GM19035 (cell line): ENCODE measurements at regions not wholly inside any gene's neighbourhood (a gene's known extent, or its start where the extent isn't known, plus 50 kb on each side); places are given as distances from the start of the nearest gene placed in this dataset.

Experiments used
- ATAC-seq: cut with Tn5 transposase; IDR thresholded peaks from one replicate; pipeline ENCODE4 v1.9.1; 2021; ENCODE audit not compliant: unreplicated experiment

GRCh38 chr2:118222672-118223421, 134.6 kb downstream of the INSIG2 start:
- peak; percentile 28 for ATAC-seq

GRCh38 chr2:118222273-118222594, 134.0 kb downstream of the INSIG2 start:
- no peak for ATAC-seq

DNA sequence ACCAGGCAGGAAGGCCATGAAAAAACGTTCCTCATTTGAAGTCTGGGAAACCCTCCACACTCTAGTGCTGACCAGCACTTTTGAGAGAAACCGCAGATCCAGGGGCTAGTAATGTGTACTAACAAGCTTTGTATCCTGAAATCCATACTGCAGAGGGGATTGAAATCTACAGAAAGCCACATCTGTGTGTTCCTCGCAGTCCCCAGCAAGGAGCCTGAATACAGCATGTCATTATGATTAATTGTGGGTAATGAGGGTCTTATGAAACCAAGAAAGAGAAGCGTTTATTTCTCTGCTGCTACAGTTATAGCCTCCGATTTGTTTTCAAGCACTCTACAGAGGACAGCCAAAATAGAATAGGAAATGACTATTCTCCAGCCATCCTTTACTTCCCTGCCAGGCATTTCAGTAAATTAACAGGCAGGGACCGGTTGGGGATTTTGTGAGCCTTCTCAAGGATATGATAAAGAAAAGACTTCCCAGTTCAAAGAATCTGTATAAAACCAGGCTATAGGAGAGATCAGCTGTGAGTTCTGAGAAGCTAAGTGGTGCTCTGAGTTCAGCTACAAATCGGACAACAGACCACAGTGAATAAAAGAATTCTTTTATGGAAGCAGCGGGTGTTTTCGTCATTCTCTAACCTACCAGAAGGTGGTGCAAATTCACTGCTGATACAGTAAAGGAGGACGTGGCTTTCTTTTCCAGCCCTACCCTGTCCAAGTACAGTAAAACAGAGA, 133.4 kb downstream of the INSIG2 start:
- ATAC-seq = peak; percentile 58

GRCh38 chr2:118219611-118220010, 131.3 kb downstream of the INSIG2 start:
- ATAC-seq = no peak

DNA sequence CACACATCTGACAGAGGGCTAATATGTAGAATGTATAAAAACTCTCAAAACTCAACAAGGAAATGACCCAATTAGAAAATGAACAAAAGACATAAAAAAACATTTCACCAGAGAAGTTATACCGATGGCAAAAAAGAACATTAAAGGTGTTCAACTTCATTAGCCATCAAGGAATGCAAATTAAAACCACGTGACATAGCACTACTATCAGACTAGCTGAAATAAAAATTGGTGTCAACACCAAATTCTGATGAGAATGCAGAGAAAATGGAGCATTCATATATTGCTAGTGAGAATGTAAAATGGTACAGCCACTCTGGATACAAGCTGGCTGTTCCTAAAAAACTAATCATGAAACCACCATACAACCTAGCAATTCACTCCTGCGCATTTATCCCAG, 128.0 kb downstream of the INSIG2 start:
- no peak for ATAC-seq

DNA sequence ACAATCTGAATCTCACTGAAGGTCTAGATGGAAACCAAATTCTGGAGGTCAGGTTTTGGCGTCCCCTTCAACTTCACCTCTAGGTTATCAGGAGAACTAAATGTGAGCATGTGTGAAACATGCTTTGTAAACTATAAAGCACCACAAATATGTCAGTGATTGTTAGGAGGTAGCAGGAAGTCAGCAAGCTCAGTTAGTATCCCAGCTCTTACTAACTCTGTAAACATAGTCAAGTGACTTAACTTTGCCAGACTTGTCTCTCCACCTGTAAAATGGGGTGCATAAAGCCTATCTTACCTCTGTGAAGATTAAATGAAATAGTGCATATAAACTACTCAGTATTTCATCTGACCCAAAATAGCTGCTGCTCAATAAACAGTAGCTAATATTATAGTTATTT, 121.5 kb downstream of the INSIG2 start:
- ATAC-seq = no peak

- ATAC-seq = no peak
Observed at GRCh38 chr2:118207889-118208288, 119.6 kb downstream of the INSIG2 start.

DNA sequence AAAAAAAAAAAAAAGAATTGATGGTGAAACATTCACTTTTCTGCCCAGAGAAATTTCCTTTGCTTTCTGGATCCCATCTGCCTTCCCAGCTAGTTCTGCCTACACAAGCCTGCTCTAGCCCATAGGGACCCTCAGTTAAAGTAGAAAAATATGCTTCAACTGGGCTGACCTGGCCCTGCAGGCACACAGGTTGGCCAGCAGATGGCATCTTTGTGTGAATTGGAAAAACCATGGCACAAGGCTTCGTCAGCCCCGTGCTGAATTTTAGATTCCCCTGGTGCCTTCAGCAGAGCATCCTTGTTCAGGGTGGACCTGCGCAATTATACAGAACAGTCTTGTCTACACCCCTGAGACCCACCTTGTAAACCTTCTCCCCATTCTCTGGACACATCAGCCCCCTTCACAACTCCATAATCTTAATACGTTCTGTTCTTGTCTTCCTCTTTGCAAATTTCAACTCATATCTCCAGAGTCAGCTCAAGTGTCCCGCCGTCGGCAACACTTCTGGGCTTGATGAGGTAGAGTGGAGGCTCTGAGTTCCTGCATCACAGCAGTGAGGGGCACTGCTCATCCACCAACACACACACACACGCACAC, 114.5 kb downstream of the INSIG2 start:
- peak; percentile 87 for ATAC-seq

- ATAC-seq = no peak
Observed at GRCh38 chr2:118198268-118198667, 110.0 kb downstream of the INSIG2 start.

GRCh38 chr2:118197011-118197675, 108.9 kb downstream of the INSIG2 start:
- peak; percentile 58 for ATAC-seq

GRCh38 chr2:118190474-118190873, 102.2 kb downstream of the INSIG2 start:
- no peak for ATAC-seq

DNA sequence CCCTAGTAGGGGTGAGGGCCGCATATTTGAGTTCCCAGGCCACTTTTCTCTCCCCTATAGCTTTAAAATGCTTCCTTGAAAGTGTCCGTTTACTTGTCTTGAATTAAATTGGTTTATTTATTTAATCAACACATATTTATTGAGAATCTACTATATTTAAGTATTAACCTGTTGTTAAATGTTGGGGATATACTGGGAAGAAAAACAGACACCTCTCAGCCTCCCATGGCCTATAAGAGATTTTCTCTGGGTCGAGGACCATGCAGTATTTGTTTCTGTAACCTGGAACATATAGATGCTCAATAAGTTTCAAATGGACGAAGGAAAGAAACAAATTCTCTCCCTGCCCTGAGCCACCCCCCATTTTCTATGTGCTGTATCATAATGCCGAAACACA, 98.6 kb downstream of the INSIG2 start:
- no peak for ATAC-seq

DNA sequence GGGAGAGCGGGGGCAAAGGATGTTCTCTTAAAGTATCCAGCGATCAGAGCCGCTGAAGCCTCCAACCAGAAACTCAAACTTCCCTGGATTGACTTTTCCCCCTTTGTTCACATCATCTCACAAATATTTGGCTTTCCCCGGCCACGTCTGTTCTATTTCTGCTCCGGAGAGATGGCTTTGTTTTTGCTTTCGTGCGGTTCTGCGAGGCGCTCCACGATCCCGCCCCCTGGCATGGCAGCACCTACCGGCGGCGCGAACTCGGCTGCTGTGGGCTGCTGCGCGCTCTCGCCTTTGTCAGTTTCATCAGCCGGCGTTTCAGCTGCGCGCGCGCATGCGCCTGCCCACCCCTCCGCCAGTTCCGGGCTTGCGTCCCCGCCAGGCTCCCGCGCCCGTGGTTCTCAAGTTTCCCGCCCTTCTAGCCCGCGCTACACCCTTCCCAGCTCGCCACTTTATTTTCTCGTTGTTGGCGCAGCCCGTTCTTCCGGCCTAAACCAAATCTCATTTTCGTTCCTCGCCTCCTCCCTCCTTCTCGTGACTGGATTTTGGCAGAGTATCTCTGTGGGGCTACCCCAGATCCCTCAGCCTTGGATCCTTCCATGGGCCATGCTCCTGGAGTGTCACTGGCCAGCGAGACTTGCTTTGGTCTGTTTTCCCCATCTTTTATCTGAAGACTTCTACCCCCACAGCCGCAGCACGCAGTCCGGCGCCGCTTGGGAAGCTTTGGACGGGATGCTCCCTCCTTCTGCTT, 98.0 kb downstream of the INSIG2 start:
- peak; percentile 92 for ATAC-seq

DNA sequence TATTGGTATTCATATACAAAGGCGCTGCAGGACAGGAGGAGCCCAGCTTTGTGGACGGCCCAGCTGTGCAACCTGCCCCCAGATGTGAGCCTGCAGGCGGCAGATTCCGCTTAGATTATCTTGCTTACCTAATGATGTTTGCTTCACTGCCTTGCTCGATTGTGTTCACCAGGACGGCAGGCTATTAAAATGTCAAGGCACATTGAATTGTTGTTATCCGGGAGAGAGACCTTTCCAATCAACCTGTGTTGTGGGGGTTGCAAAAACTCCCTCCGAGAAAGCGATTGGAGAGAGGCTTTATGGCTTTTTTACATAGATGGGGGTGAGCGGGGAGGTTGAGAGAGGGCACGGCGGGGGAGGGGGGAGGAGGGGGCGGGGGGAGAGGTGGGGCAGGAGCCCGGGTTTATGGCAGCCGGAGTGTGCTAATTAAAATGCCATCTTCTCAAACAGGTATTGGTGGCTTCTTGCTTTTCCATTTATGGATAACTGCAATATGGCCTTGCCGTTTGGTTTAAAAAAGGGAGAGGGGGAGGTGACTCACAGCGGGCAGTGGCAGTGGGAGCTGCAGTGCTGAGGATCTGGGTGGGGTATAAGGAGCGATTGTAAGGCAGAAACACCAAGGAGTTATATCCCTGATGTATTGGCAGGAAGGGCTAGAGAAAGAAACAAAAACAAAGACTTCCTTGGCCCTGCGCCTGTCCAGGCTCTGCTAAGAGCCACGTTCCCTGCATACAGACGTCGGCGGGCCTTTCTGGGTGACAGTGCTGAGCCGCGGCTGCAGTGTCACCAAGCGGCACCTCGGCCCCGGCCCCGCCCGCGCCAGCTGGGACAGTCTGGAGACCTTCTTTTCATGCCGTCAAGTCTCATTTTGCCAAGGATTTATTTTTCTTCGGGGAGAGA, 97.2 kb downstream of the INSIG2 start:
- peak; percentile 76 for ATAC-seq

DNA sequence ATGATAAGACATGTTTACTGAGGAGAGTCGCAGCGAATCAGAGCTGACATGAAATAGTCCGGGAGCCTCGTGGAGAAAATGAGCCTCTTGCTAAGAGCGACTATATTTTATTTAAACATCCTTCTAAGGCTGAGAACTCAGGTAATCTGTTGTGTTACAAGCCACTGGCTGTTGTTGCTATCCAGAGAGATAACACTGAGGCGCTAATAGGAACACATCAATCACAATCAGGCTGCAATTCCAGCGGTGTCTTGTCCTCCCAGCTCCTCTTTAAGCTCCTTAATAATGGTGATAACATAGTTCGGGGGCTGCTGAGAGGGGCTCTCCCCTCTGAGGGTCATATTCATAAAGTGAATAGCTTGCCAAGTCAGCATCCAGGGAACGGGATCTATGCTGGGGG, 95.1 kb downstream of the INSIG2 start:
- ATAC-seq = no peak

DNA sequence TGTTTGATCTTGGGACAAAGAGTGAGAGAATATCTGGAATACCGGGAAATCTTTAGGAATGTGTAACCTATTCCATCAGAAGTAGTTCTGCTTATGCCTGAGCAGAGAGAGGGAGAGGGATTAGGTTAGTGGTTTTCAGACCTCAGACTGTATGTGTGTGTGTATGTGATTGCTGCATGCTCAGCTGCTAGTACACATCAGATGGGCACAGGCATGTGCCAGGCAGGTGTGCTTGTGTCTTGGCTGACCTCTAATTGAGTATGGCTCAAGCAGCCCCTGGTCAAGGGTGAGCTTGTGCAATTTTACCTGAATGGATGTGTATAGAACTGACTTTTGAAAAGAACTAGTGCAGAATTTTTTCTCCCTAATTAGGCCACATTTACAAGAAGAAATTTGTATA, 91.2 kb downstream of the INSIG2 start:
- no peak for ATAC-seq

DNA sequence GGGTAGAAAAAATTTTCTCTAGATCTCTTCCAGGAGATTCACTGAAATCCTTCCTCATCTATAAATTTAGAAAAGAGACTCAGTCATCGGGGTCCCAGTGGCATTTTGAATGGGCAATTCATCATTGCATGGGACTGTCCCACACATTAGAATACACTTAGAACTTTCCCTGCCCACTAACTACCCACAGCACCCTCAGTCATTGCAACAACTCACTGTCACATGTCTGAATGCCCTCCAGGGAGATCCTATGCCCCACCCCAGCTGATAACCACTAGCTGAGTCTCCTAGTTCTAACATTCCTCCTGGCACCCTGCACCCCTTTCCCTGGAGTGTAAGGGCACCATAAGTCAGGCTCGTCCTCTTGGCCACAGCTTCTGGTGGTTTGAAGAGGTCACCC, 89.6 kb downstream of the INSIG2 start:
- ATAC-seq = no peak

- ATAC-seq = no peak
Observed at GRCh38 chr2:118177318-118177717, 89.0 kb downstream of the INSIG2 start.

DNA sequence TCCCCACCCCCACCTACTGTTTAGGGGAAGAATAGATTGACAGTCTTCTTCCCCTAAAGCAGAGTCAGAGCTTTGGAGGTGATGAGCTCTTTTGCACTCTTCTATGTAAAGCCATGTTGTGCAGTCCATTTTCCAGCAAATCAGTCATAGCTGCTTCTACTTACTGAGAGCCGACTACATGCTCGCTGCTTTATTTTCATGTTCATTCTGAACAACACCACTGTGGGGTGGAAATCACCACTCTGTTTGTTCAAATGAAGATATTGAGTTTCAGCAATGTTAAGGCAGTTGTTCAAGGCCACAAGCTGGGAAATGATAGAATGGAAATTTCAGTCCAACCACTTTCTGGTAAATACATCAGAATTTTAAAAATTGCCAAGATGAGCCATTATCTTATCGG, 88.3 kb downstream of the INSIG2 start:
- no peak for ATAC-seq

GRCh38 chr2:118171546-118171945, 83.3 kb downstream of the INSIG2 start:
- no peak for ATAC-seq
